ENCODE measurements at regions not wholly inside any gene's neighbourhood (a gene's known extent, or its start where the extent isn't known, plus 50 kb on each side); places are given as distances from the start of the nearest gene placed in this dataset.

DNA sequence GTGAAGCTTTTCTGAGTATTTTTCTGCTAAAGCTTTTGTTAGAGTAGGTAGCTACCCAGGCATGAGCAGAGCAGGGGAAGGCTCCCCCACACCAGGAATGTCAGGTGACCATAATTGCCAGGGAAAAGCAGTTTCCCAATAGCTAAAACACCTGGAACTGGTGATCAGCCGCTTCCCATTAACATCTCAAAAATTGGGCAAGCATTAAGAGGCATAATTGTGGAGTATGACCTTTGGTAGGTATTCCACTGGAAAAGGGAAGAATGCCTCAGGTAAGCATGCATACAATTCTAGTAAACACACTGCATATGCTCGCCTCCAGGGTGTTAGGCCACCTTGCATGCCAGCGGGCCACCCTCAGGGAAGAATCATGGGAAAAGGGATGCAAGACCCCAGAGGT is 84.5 kb downstream of the CCR1 start:
- TF ChIP-seq, protein P1, sequence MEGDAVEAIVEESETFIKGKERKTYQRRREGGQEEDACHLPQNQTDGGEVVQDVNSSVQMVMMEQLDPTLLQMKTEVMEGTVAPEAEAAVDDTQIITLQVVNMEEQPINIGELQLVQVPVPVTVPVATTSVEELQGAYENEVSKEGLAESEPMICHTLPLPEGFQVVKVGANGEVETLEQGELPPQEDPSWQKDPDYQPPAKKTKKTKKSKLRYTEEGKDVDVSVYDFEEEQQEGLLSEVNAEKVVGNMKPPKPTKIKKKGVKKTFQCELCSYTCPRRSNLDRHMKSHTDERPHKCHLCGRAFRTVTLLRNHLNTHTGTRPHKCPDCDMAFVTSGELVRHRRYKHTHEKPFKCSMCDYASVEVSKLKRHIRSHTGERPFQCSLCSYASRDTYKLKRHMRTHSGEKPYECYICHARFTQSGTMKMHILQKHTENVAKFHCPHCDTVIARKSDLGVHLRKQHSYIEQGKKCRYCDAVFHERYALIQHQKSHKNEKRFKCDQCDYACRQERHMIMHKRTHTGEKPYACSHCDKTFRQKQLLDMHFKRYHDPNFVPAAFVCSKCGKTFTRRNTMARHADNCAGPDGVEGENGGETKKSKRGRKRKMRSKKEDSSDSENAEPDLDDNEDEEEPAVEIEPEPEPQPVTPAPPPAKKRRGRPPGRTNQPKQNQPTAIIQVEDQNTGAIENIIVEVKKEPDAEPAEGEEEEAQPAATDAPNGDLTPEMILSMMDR (IDR thresholded peaks at IDR 0.05), result no peak
- TF ChIP-seq POLR2A (IDR thresholded peaks at IDR 0.05), result no peak
